NCI-H446 (cell line): ENCODE measurements at regions not wholly inside any gene's neighbourhood (a gene's known extent, or its start where the extent isn't known, plus 50 kb on each side); places are given as distances from the start of the nearest gene placed in this dataset.

Experiments
- DNase-seq, 2 experiments: peaks; one replicate each; lab custom pipeline; 2025; lab: John Stamatoyannopoulos, UW

DNA sequence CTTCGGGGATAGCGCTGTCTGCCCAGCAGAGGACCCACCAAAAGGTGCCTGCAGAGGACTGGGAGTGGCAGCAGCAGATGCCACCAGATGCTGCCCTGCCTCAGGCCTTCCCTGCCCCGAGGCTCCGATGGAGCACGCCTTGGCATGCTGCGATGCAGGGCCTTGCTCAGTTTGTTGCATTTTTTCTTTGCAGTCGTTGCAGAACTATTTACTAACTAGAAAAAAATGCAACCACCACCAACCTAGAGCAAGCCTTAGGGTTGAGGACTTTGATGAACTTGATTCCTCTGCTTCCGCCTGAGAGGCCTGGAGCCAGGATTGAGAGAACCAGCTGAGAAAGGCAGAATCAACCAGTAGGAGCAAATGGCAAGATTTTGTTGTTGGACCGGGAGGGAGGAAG lies 585.6 kb upstream of the MKI67 start:
- DNase-seq = no peak

DNA sequence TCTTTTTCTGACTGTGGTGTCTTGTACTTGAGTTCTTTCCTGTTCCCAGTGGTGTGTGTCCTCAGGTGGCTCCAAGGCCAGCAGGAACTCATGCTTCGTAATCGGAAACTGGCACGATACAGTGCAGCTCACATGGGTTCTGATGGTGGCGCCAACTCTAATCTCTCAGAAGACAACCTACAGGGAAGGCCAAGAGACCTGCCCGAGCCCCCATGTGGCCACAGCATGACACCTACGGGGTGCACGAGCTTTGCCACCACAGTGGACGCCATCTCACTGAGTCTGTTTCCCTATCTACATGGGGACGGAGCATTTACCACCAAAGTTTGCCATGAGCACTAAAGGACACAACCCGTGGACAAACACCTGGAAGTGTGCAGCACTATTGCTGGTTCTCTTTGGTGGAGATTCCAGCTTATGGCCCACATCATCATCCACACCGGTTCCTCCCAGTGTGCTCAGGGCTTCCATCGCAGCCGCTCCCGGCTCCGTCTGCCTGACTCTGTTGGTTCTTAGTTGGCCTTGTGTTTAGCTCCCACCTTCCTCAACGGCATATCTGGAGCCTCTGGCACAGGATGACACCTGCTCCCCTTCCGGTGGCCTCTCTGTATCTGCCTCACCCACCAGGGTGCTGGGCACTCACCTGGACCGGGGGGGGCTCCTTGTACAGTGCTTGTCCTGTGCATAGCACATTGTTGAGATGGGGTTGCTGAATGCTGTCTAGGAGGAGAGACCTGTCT lies 586.6 kb upstream of the MKI67 start:
- DNase-seq = no peak

DNA sequence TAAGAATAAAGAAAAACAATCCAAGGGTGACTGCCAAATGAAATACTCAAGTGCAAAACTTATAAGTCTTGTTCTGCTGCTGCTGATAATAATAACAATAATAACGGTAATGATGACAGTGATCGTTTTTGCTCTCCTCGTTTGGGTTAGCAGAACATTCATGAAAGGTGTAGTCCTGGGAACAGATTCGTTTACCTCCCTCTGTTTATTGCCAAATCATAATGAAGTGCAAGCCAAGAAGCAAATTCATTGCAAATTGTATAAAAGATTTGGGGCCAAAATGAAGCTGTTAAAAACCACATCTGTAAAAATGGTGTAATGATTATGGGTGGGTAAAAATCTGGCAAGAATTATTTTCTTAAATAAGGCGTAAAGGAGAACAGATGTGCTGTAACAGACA lies 587.2 kb upstream of the MKI67 start:
- no peak for DNase-seq

DNA sequence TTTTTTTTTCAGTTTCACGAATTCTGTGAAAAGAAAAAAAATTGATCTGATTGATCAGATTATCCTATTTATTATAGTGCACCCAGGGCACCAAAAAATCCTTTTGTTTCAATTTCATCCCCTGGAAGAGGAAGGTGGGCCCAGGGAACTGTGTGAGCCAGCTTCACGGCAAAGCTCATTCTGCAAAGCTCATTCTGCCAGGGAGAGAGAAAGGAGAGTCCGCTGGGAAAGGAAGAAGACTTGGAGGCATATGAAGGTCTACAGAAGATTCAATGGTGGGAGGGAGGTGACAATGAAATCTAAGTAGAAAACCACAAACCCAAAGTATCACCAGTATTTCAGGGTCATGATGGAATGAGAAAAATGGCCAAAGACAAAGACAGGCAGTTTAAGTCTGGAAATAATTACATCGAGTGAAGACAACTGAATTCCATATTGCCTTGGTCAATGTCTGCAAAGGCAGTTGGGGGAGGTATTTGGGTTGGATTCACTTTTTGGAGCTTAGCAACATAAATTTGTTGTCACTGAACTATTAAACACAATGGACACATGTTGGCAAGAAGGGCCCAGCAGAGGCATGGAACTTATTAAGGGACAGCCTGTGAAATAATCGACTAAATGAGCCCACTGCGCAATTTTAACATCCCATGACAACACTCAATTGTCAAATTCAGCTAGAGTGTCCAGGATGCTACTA lies 587.8 kb upstream of the MKI67 start:
- DNase-seq = no peak

DNA sequence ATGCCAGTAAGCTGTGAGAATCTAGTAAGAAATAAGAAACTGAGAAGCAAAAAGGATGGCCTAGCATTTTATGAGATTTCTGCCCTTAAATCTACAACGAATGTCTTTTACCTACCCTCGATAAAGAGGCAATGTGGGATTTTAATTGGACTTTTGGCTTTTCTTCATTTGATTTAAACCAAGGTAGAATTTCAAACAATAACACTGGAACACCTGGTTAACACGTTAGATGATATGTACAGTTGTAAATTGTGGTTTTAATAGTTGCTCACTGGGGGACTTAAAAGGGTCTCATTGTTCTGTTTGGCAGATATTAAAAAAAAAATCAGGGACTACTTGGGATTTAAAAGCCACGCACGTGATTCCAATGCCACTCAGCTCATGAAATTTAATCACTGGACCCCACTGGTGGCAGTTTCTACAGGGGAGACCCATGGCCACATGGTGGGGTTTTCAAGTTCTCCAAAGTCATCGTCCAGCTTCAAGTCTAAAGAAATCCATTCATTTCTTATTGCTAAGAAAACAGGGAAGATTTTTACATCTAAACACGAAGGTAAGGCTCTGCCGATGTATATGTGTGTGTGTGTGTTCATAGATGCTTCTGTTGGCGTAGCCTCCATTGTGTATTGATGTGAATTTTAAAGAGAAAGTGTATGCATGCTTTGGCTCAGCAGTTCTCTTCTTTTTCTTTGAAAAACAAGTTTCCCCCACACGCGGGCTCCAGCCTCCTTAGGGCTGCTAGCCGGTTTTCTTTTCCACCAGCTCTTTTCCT lies 588.6 kb upstream of the MKI67 start:
- DNase-seq = no peak

DNA sequence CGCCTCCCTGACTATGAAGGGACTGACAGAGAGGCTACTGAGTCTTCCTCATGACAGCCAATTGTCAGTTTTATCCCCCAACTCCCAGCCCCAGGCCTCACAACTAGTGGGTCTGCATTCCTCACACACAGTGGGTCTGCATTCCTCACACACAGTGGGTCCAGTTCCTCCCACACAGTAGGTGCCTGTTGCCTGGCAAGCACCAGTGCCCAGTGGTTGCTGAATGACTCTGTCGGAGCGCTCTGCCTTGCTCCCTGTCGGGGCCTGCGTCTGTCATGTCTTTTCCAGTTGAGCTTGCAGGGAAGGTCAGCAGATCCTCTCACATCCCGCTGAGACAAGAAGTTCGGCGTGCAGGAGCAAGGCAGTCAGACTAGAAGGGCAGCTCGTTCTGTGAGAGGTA lies 590.0 kb upstream of the MKI67 start:
- no peak for DNase-seq

DNA sequence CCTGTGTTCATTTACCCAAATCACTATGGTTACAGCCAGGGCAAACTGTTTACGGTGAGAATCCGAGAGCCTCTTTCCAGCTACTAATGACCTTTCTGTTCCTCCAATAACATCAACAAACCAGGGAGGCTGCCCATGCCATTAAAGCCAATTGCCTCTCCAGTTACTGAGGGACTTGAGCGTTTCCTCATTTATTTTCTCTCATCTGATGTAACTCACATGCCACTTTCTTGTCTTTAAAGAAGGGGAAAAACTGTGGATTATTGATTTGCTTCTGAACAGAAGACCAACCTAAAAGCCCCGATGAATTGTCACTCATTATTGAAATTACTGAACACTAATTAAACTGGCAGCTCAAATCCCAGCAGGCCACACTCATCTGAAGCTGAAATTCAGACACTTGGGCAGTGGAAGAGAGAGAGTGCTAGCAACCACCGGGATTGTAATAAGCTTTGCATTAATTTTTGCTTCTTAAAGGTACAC lies 595.8 kb upstream of the MKI67 start:
- no peak for DNase-seq

DNA sequence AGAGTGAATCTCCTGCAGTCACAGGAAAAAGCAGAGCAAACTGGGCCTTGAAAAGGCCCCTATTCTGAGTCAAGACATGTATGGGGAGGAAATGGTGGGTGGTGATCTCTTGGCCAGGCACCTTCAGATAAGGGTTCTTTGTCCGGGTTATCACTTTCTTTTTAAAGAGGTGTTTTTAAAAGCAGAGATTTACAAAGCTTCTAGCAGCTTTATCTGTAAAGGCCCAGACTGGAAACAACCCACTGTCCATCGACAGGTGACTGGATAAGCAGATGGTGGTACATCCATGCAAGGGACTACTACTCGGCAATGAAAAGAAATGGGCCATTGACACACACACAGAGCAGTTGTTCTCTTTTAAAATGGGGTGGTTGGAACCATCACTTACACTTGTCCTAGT lies 596.7 kb upstream of the MKI67 start:
- no peak for DNase-seq

DNA sequence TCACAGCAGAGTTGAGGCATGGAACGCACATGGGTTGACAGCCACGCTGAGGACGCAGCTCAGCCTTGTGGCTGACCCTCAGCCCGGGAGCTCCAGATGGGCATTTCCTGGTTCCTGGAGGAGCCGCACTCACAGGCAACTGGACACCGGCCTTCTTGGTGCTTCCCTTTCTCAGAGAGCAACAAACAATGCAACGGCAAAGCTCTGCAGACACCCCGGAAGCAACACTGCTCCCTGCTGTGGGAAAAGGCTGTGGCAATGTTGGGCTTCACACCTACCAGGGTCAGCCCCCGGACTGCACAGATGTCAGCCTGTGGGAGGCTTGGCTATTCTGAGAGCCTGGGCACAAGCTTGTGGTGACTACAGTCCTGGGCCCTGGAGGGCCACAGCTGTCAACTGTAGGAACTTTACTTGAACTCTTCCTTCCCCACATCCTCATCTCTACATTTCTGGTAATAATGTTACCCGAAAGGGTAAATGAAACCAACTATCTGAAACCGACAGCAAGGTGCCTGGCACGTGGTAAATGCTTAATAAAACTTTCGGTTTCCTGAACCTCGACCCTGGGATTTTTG lies 597.5 kb upstream of the MKI67 start:
- DNase-seq = no peak

DNA sequence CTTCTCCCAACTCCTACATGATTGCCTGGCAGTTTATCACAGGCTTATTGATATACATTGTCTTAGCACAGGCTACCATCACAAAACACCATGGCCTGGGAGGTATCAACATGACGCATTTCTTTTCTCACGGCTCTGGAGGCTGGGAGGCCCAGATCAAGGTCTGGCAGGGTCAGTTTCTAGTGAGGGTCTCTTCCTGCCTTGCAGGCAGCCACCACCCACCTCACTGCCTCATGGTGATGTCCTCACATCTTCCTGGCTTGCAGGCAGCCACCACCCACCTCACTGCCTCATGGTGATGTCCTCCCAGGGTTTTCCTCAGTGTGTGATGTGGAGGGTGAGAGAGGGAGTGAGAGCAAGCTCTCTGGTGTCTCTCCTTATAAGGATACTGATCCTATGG lies 599.3 kb upstream of the MKI67 start:
- no peak for DNase-seq

DNA sequence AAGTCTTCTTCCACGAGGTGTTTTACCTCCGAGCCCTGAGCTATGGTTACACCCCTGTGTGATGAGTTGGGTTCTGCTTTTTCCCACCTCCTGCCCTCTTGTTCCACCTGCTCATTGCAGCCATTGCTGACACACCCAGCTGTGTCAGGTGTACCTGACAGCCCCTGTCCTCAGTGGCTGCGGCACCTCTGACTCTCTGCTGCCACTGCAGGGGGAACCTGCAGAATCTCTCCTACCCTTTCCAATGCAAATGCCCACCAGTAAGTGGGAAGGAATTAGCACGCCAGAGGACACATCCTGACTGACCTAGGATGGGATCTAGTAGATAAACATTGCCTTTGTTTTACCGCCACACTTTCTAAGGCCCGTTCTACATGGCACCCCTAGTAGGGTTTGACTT lies 600.9 kb upstream of the MKI67 start:
- no peak for DNase-seq

DNA sequence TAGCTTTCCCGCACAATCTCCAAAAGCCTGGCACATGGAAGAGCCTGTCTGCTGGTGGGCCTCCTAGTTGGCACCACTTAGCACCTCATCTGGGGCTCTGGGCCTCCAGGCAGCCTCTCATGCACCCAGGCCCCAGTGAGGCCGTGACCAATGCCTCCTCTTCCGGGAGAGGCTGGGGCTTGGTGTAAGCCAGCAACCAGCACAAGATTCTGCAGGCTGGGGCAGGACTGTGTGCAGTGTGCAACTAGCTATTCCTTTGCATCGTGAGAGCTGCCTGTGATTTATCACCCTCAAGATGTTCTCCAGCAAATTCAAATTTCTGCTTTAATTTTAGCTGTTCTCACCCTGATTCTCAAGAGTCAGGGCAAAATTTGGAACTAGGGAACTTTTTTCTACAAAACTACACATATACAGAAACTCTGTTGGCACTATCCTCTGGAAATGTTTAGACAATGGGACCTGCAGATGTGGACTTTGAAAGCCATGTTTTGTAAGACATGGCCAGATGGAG lies 603.7 kb upstream of the MKI67 start:
- DNase-seq = no peak

DNA sequence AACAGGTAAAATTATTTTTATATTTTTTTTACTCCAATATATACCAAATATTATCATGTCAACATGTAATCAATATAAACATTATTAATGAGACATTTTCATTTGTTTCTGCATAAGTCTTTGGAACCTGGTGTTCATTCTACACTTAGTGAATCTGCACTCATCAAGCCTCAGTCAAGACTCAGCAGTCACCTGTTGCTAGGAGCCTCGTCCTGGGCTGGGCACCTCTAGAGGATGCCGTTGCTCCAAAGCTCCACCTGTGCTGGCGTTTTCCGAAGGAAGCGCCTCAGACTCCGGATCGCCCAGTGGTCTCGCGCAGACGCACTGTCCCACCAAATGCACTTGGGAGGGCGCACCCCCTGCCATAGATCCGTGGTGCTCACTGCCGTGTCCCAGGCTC lies 604.7 kb upstream of the MKI67 start:
- no peak for DNase-seq

DNA sequence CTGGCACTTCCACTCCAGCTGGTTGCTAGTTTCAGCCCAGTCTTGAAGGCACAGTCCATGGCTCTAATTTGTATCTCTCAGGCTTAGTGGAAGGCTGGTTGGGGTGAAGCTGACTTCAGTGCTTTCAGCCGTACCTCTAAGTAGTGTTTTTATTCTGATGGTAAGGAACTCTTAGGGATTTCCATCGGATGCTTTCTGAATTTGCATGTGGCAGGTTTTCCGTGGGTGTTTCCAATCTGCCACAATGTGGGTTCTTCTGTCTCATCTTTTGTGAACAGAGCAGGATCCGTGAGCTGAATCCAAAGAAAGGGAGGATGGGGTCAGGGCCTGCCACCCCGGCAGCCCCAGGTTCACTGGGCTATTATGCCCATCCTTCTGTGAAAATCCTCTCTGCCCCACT lies 607.9 kb upstream of the MKI67 start:
- no peak for DNase-seq

DNA sequence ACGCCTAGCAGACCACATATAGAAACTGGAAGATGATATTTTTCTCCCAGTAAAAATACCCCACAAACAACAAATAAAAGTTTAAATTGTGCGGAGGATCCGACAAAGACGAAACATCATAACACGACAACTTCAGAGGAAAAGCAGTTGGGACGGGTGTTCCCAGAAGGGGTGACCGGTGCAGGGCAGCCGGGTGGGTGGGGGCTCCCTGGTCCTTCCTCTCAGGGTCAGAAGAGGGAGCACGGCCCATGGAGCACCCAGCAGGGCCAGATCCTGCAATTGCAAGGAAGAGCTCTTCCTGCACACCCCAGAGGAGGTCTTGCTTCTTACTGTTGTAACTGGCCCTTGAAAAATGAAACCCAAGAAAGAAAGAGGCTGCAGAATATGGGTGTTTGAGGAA lies 608.5 kb upstream of the MKI67 start:
- no peak for DNase-seq

DNA sequence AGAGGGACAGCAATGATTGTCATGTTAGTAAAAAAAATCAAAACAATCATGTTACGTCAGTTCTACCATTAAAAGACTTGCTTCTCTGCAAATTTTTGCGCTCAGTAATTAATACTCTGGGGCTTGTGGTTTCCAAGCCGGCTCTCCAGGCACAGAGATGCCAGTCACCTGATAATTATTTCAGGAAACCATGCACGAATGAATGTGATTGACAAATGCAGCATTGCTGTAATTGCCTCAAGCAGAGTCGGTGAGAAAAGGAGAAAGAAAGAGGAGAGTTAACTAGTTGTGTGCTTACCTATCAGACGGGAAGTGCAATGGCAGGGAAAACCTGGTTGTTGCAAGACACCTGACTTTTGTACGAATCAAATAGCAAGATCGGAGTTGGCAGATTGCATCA lies 609.8 kb upstream of the MKI67 start:
- no peak for DNase-seq

DNA sequence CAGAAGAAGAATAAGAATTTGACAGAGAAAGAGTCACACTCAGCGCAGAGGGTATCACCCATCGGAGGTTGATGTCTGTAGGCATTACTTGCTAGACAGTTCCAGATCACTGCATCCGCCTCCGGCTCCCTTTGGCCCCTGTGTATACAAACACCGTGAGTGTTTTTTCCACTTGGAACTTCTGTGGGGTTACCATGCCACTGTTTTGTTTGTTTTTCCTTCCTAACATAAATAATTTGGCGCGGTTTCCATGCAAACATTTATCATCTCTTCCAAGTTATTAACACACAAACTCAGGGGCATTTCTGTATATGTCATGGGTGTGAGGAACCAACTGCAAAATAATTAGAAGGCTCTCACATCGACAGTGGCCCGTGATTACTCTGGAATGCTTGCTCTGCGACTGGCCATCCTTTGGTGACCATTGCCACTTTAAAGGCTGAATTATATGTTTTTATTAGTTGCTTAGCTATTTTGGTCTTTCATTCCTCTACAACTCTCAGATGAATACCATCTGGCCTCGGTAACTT lies 612.2 kb upstream of the MKI67 start:
- DNase-seq = no peak

DNA sequence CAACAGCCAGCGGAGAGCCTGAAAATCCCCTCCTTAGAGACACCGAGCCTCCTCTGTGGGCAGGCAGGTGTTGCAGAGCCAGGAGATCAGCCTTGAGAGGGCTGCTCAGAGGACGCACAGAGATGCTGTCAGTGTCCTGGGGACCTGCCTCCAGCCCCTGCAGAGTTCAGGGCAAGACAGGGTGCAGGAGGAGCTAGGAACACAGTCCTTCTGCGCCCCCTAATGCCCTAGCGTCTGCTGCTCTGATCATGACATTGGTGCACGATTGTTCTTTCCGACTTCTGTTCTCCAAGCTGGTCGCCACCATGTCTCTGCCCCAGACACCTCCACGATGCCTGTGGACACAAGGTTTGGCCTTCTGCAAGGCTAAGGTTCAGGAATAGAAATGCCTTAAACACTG lies 613.7 kb upstream of the MKI67 start:
- no peak for DNase-seq

DNA sequence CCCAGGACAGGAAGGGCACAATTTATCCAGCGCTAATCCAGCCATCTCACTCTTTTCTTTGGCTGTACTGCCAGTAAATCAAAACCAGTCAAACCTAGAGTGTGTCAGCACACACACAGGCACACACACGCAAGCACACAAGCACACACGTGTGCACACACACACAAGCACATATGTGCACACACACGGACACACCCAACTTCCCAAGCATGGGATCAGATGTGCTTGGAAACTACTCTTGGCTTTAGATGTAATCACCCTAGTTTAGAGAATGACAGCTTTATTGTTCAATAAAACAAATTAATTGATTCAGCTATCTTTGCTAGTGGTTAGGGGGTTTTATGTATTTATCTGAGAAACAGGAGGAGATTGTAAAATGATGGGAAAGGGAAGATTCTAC lies 615.0 kb upstream of the MKI67 start:
- no peak for DNase-seq

DNA sequence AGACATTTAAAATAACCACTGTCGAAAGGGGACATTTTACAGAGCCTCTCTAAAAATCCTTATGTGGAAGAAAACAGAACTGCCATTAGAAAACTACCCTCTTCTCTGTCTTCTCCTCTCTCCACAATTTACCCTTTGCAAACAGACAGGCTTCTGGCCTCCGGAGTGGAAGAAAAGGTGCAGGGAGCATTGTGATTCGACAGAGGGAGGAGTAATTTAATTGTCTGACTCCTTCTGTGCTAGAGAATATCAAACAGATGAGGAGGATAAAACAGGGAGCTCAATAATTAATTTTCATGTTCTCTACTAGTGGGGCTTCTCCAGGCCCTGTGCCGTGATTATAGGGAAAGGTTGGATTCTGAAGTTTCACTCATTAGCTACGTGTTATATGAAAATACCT lies 615.5 kb upstream of the MKI67 start:
- no peak for DNase-seq

DNA sequence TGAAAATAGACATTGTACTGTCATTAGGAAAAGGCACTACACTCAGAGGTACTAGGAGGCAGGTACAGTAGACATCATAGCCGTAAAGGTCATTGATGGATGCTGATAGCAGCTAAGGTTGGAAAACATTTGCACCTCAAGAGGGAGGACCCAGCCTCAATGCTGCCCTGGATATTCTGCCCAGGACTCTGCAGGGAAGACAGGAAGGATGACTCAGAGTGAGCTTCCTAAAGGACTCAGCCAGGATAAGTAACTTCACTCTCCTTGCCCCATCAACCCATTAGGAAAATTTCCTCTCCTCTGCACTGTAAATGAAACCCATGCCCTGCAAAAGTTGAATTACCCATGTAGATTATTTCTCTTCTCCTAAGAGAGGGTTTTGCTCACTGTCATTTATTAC lies 617.9 kb upstream of the MKI67 start:
- DNase-seq = no peak

DNA sequence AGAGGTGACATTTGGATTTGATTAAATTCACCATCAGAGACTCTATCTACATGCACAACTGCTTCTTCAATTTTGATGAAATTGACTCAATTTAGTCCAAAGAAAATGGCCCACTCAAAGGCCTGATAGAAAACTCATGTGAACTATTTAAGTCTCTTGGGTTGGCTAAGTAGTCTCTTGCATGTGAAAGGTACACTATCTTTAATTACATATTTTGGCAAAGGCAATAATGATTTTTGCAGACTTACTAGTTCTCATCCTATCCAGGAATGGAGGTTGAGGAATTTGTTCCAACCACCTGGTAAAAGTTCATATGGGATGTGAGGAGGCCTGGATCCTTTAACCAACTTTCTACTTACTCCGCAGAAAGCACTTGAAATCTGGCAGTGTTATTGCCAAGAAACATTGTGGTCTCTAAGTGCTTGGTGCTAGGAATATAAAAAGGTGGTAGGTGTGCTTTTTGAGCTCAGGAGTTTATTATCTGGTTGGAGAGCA lies 618.6 kb upstream of the MKI67 start:
- no peak for DNase-seq
